ENCODE measurements at regions not wholly inside any gene's neighbourhood (a gene's known extent, or its start where the extent isn't known, plus 50 kb on each side); places are given as distances from the start of the nearest gene placed in this dataset.
"Not testable (repeated sequence)": the region's sequence is repeated elsewhere in the genome, so short reads cannot be mapped to it uniquely, and the experiment has no call there.

DNA sequence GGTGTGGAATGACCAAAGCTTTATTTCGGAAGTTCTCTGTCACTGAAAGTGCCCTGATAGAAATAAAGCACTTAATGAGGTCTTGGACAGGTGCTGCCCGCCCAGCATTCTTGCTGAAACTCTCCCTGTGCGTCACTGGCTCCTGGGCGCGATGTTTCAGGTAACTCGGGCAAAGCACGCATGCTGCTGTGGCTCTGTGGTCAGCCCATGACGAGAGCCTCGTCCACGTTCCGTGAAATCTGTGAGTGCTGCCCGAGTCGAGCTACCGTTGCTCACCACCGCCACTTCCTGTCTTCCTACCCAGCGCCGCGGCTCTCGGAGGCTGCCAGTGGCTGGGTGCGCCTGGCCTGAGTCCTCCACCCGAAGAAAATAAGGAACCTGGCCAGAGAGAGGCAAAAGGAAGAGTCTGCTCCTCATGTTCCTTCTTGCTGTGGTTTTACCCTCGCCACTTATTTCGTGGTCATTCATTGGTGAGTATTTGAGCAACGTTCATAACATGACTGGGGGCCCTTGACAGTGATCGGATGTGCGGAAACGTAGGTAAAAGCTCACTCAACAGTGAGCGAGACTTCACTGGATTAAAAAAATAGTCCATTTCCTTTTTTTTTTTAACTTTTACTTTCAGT lies 95.5 kb downstream of the MAP3K8 start:
- H3K27ac ChIP-seq = no peak overlapping the region
- H3K27me3 ChIP-seq = no peaks in the 10 kb centered on the region
- WGBS, 3 donors = 85 to 90% (median 89%) methylated on average over 28 of the region's 28 CpGs
- H3K4me1 ChIP-seq (ENCODE audit: insufficient read depth) = no peaks in the 10 kb centered on the region
- peak in 2 of 5 donors; percentile 20 to 36 for DNase-seq
- H3K36me3 ChIP-seq = no peaks in the 10 kb centered on the region
- TF ChIP-seq, protein P1, sequence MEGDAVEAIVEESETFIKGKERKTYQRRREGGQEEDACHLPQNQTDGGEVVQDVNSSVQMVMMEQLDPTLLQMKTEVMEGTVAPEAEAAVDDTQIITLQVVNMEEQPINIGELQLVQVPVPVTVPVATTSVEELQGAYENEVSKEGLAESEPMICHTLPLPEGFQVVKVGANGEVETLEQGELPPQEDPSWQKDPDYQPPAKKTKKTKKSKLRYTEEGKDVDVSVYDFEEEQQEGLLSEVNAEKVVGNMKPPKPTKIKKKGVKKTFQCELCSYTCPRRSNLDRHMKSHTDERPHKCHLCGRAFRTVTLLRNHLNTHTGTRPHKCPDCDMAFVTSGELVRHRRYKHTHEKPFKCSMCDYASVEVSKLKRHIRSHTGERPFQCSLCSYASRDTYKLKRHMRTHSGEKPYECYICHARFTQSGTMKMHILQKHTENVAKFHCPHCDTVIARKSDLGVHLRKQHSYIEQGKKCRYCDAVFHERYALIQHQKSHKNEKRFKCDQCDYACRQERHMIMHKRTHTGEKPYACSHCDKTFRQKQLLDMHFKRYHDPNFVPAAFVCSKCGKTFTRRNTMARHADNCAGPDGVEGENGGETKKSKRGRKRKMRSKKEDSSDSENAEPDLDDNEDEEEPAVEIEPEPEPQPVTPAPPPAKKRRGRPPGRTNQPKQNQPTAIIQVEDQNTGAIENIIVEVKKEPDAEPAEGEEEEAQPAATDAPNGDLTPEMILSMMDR (IDR thresholded peaks at IDR 0.05) = no peak
- TF ChIP-seq POLR2A (IDR thresholded peaks at IDR 0.05) (no peak), EP300 (IDR thresholded peaks at IDR 0.05) (no peak)
- no peaks in the 10 kb centered on the region for H3K9me3 ChIP-seq
- intact Hi-C loops (cut with DNase I) = loop anchor here in 1 of 4 donors (5.0 kb wide), 1 partner anchor 107 kb away; no protein-coding TSS in a partner anchor
- H3K4me3 ChIP-seq = no peak overlapping the region

GRCh38 chr10:30528429-30528786 lies 94.4 kb downstream of the MAP3K8 start:
- Histone ChIP-seq H3K27me3 (no peaks in the 10 kb centered on the region), H3K36me3 (no peaks in the 10 kb centered on the region), H3K4me3 (no peak overlapping the region), H3K4me1 (ENCODE audit: insufficient read depth) (no peaks in the 10 kb centered on the region), H3K27ac (no peak overlapping the region), H3K9me3 (no peaks in the 10 kb centered on the region)
- no peak for DNase-seq
- TF ChIP-seq EP300 (IDR thresholded peaks at IDR 0.05) = no peak
- WGBS, 3 donors = 89 to 93% (median 90%) methylated on average over 6 of the region's 6 CpGs
- intact Hi-C loops (cut with DNase I) = loop anchor here in 1 of 4 donors (5.0 kb wide), 1 partner anchor 106 kb away; no protein-coding TSS in a partner anchor

DNA sequence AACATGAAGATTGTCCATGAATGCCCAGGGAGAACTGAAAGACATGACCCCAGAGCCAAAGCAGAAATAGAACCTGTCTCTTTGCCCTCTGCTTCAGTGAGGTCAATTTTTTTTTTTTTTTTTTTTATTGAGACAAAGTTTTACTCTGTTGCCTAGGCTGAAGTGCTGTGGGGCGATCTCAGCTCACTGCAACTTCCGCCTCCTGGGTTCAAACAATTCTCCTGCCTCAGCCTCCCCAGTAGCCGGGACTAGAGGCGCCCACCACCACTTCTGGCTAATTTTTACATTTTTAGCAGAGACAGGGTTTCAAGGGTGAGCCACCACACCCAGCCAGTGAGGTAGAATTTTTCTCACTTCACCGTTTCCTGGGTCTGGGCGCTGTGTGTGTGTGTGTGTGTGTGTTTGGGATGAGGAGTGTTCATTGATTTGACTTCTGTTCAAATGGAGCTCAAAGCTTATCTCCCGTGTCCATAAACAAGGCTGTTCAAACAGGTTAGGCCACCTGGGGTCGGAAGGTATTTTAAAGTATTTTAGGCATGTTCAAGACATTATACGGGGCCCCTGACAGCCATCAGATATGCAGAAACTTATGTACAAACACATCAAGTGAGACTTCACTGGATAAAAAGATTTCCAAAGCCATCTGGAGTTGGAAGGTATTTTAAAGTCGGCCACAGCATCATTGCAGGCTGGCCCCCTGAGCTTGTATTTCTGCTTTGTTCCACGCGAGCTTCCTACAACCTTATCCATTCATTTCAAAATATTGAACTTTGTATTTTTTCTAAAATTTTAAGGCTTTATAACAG lies 93.8 kb downstream of the MAP3K8 start:
- H3K27ac ChIP-seq = no peak overlapping the region
- no peaks in the 10 kb centered on the region for H3K36me3 ChIP-seq
- no peak for DNase-seq
- intact Hi-C loops (cut with DNase I) = loop anchor here in 1 of 4 donors (5.0 kb wide), 1 partner anchor 106 kb away; no protein-coding TSS in a partner anchor
- H3K4me1 ChIP-seq (ENCODE audit: insufficient read depth) = no peaks in the 10 kb centered on the region
- 79 to 90% (median 80%) methylated on average over 12 of the region's 12 CpGs for WGBS, 3 donors
- H3K9me3 ChIP-seq = no peaks in the 10 kb centered on the region
- no peak overlapping the region for H3K4me3 ChIP-seq
- no peaks in the 10 kb centered on the region for H3K27me3 ChIP-seq
- TF ChIP-seq EP300 (IDR thresholded peaks at IDR 0.05) = no peak
- TF ChIP-seq, protein P1 (IDR thresholded peaks at IDR 0.05) = no peak
- TF ChIP-seq POLR2A (IDR thresholded peaks at IDR 0.05) = no peak

- 50 to 67% (median 64%) methylated on average over 8 of the region's 8 CpGs for WGBS, 3 donors
- intact Hi-C loops (cut with DNase I); DNase-seq; H3K36me3 ChIP-seq; H3K27me3 ChIP-seq; H3K27ac ChIP-seq; H3K4me1 ChIP-seq (ENCODE audit: insufficient read depth); H3K4me3 ChIP-seq; H3K9me3 ChIP-seq: not testable (repeated sequence)
These were observed 88.7 kb downstream of the MAP3K8 start for GRCh38 chr10:30522661-30523078.

GRCh38 chr10:30518907-30519306 lies 84.9 kb downstream of the MAP3K8 start:
- Histone ChIP-seq H3K4me1 (ENCODE audit: insufficient read depth) (no peaks in the 10 kb centered on the region), H3K27me3 (no peaks in the 10 kb centered on the region), H3K36me3 (no peaks in the 10 kb centered on the region), H3K27ac (no peak overlapping the region), H3K4me3 (no peak overlapping the region), H3K9me3 (no peaks in the 10 kb centered on the region)
- TF ChIP-seq, protein P1 (IDR thresholded peaks at IDR 0.05) = no peak
- TF ChIP-seq POLR2A (IDR thresholded peaks at IDR 0.05) (no peak), EP300 (IDR thresholded peaks at IDR 0.05) (no peak)
- DNase-seq = no peak
- WGBS, 3 donors = 91 to 94% (median 92%) methylated on average over 1 of the region's 1 CpG
- intact Hi-C loops (cut with DNase I) = no loop called here

All from ovary (tissue), 7 donors.